Stomach (tissue), 4 donors: ENCODE measurements at regions not wholly inside any gene's neighbourhood (a gene's known extent, or its start where the extent isn't known, plus 50 kb on each side); places are given as distances from the start of the nearest gene placed in this dataset.

Source experiments
- EP300 ChIP-seq: sonication (generic); formaldehyde crosslinking; IDR thresholded peaks from one replicate; pipeline ENCODE4 v1.6.1; 2017; ENCODE audit warnings: antibody characterized with exemption
- POLR2A ChIP-seq, 4 donors: fragments of 450-650 bp; IDR thresholded peaks; one replicate each; pipeline ENCODE4 v1.6.1; 2016; ENCODE audit warnings: antibody characterized with exemption in 4 of 4, control low read depth in 2 of 4, mild to moderate bottlenecking in 1 of 4, moderate library complexity in 1 of 4
- POLR2AphosphoS5 ChIP-seq, 3 donors: sonication (generic); formaldehyde crosslinking; IDR thresholded peaks; one replicate each; pipeline ENCODE4 v1.6.1; 2016; ENCODE audit warnings: antibody characterized with exemption in 3 of 3
- TF ChIP-seq, protein P1 (sequence below), 7 experiments: fragments of 450-650 bp in 4 of 7; fragments of 200-600 bp in 3 of 7; sonication (generic) in 3 of 7; IDR thresholded peaks; one replicate each; pipeline ENCODE4 v1.5.1; 2016 to 2019; ENCODE audit warnings: antibody characterized with exemption in 7 of 7, control low read depth in 2 of 7, mild to moderate bottlenecking in 1 of 7

DNA sequence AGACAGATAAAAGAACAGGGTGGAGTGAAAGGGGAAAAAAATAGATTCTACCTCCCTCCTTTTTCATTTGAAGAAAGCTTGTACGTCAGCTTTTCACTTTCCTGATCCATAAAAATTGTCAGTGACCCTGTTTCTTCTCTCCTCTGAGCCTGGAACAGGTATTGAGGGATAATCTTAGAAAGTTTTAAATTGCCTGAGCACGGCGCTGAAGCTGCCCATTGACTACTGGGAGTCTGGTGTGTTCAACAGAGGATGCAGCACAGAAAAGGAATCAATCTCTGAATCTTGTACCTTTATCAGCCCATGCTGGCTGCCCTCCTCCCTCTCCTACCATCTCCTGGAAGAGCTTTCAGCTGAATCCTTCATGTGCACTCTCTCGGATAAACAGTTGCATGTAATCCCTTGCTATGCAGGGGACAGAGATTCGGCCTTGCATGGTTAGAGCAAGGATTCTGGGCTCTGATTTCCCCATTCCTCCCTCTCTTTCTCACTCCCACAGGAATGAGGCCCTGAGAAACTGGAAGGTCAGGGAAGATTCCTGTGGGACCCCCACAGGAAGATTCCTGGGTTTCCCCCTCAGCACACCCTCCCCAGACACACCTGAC lies 162.4 kb upstream of the SYN3 start:
- TF ChIP-seq, protein P1, sequence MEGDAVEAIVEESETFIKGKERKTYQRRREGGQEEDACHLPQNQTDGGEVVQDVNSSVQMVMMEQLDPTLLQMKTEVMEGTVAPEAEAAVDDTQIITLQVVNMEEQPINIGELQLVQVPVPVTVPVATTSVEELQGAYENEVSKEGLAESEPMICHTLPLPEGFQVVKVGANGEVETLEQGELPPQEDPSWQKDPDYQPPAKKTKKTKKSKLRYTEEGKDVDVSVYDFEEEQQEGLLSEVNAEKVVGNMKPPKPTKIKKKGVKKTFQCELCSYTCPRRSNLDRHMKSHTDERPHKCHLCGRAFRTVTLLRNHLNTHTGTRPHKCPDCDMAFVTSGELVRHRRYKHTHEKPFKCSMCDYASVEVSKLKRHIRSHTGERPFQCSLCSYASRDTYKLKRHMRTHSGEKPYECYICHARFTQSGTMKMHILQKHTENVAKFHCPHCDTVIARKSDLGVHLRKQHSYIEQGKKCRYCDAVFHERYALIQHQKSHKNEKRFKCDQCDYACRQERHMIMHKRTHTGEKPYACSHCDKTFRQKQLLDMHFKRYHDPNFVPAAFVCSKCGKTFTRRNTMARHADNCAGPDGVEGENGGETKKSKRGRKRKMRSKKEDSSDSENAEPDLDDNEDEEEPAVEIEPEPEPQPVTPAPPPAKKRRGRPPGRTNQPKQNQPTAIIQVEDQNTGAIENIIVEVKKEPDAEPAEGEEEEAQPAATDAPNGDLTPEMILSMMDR (IDR thresholded peaks at IDR 0.05): no peak
- TF ChIP-seq EP300 (no peak), POLR2AphosphoS5 (IDR thresholded peaks at IDR 0.05) (no peak), POLR2A (IDR thresholded peaks at IDR 0.05) (no peak)
